CD14-positive monocyte (primary cell): ENCODE measurements at regions not wholly inside any gene's neighbourhood (a gene's known extent, or its start where the extent isn't known, plus 50 kb on each side); places are given as distances from the start of the nearest gene placed in this dataset.

Source experiments
- DNase-seq, 3 donors: peaks; one replicate each; pipeline ENCODE4 v3.0.0-alpha.2; 2011 to 2022
- H2AFZ ChIP-seq: 2 replicates; pipeline ENCODE4 v1.6.0; 2012; ENCODE audit warnings: mild to moderate bottlenecking, low read depth, low read length, inconsistent platforms; ENCODE audit not compliant: insufficient read depth, poor library complexity, severe bottlenecking
- H3K27ac ChIP-seq, 2 donors: 1 replicate in 1 of 2; 2 replicates in 1 of 2; pipeline ENCODE4 v1.5.1; 2012 to 2013; ENCODE audit warnings: low read length in 2 of 2, control low read depth in 1 of 2, inconsistent platforms in 1 of 2, low read depth in 1 of 2, mild to moderate bottlenecking in 1 of 2
- H3K27me3 ChIP-seq, 2 donors: one replicate each; pipeline versions ENCODE4 v1.6.0 to v1.6.1; 2011 to 2013; ENCODE audit warnings: low read length in 2 of 2; ENCODE audit not compliant: control insufficient read depth in 2 of 2, insufficient read depth in 2 of 2
- H3K36me3 ChIP-seq, 2 donors: replicated peaks in 1 of 2; 1 replicate in 1 of 2; 2 replicates in 1 of 2; pipeline versions ENCODE4 v1.5.1 to v1.6.1; 2012 to 2013; ENCODE audit warnings: low read length in 2 of 2, control low read depth in 1 of 2, inconsistent platforms in 1 of 2, mild to moderate bottlenecking in 1 of 2; ENCODE audit not compliant: insufficient read depth in 2 of 2, control insufficient read depth in 1 of 2
- H3K4me1 ChIP-seq, 2 donors: 1 replicate in 1 of 2; 2 replicates in 1 of 2; pipeline versions ENCODE4 v1.5.1 to v1.6.1; 2012 to 2013; ENCODE audit warnings: low read length in 2 of 2, control low read depth in 1 of 2, inconsistent platforms in 1 of 2, mild to moderate bottlenecking in 1 of 2, moderate library complexity in 1 of 2; ENCODE audit not compliant: insufficient read depth in 2 of 2, control insufficient read depth in 1 of 2
- H3K4me2 ChIP-seq: replicated peaks from 2 replicates; pipeline ENCODE3; 2012; ENCODE audit warnings: low read length, moderate library complexity, mild to moderate bottlenecking; ENCODE audit not compliant: poor library complexity, severe bottlenecking; ENCODE audit errors: extremely low read depth
- H3K4me3 ChIP-seq, 3 experiments: fragments of 200-600 bp in 1 of 3; sonication (generic) in 1 of 3; replicated peaks in 1 of 3; 1 replicate in 2 of 3; 2 replicates in 1 of 3; pipeline ENCODE4 v1.5.1; 2011 to 2013; ENCODE audit warnings: low read length in 3 of 3, mild to moderate bottlenecking in 3 of 3, control low read depth in 2 of 3, low read depth in 2 of 3, inconsistent platforms in 1 of 3, moderate library complexity in 1 of 3
- H3K79me2 ChIP-seq: 2 replicates; pipeline ENCODE4 v1.6.0; 2012; ENCODE audit warnings: mild to moderate bottlenecking, control low read depth, inconsistent platforms, low read length, moderate library complexity; ENCODE audit not compliant: insufficient read depth
- H3K9ac ChIP-seq: 2 replicates; pipeline ENCODE4 v1.6.0; 2017; ENCODE audit warnings: low read length, mild to moderate bottlenecking; ENCODE audit not compliant: insufficient read depth, poor library complexity, severe bottlenecking
- H3K9me3 ChIP-seq, 2 donors: replicated peaks in 1 of 2; 1 replicate in 1 of 2; 2 replicates in 1 of 2; pipeline versions ENCODE4 v1.5.1 to v1.6.1; 2012 to 2013; ENCODE audit warnings: low read length in 2 of 2, control low read depth in 1 of 2; ENCODE audit not compliant: control insufficient read depth in 1 of 2, insufficient read depth in 1 of 2
- H4K20me1 ChIP-seq: 2 replicates; pipeline ENCODE4 v1.6.0; 2012; ENCODE audit warnings: mild to moderate bottlenecking, low read length, control low read depth, moderate library complexity; ENCODE audit not compliant: insufficient read depth
- H3K27ac Mint-ChIP-seq, 7 donors: one replicate each; pipeline ENCODE4 v1.8.0; 2020; ENCODE audit warnings: mild to moderate bottlenecking in 7 of 7, mixed read lengths in 7 of 7, moderate library complexity in 6 of 7, inconsistent platforms in 2 of 7
- H3K27me3 Mint-ChIP-seq, 3 donors: one replicate each; pipeline ENCODE4 v1.8.0; 2021 to 2022; ENCODE audit warnings: low read depth in 3 of 3, mild to moderate bottlenecking in 3 of 3, mixed read lengths in 3 of 3, moderate library complexity in 3 of 3, inconsistent platforms in 1 of 3
- H3K36me3 Mint-ChIP-seq, 2 donors: one replicate each; pipeline ENCODE4 v1.8.0; 2020; ENCODE audit warnings: mixed read lengths in 2 of 2, inconsistent platforms in 1 of 2, mild to moderate bottlenecking in 1 of 2
- H3K4me1 Mint-ChIP-seq: one replicate; pipeline ENCODE4 v1.8.0; 2020; ENCODE audit warnings: mild to moderate bottlenecking, mixed read lengths
- H3K4me3 Mint-ChIP-seq, 2 donors: one replicate each; pipeline ENCODE4 v1.8.0; 2020; ENCODE audit warnings: mild to moderate bottlenecking in 2 of 2, mixed read lengths in 2 of 2, moderate library complexity in 1 of 2
- H3K9me3 Mint-ChIP-seq, 7 donors: one replicate each; pipeline ENCODE4 v1.8.0; 2020 to 2022; ENCODE audit warnings: mixed read lengths in 7 of 7, mild to moderate bottlenecking in 6 of 7, moderate library complexity in 6 of 7, inconsistent platforms in 2 of 7
- WGBS: methylation state at CpG from one replicate; pipeline ENCODE4 v1.1.5; 2013; ENCODE audit warnings: missing lambda C conversion rate; ENCODE audit not compliant: insufficient coverage; 5-methylcytosine and 5-hydroxymethylcytosine counted together
- intact Hi-C, 2 donors: fragments of 100-400 bp; cut with micrococcal nuclease; formaldehyde crosslinking; loops; one replicate each; pipeline versions ENCODE4 v1.15.0 to v1.15.1; 2023
- TF ChIP-seq, protein P1 (sequence below): fragments of 200-600 bp; IDR thresholded peaks from one replicate; pipeline ENCODE4 v1.8.0; 2022; ENCODE audit warnings: antibody characterized with exemption, mild to moderate bottlenecking

DNA sequence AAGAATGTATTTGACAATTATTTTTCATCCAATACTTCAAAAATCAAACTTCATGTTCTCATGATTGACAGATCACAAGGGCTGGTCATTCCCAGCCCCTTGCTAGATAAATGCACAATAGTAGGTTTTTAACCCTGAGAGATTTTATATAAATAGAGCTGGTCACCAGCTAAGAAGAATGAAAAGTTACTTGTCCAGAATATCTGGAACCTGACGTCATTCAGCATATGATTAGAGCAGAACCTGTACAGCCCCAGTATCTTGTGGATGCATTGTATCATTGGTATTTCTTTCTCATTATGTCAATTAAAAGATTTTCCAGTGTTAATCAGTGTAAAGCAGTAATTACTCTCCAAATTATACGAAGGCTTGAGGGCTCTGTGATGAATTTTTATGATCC is 202.8 kb upstream of the RND3 start:
- Histone ChIP-seq H3K27ac (no peak overlapping the region), H4K20me1 (no peaks in the 10 kb centered on the region), H3K9ac (no peak overlapping the region), H3K4me2 (no peak overlapping the region), H3K4me1 (no peaks in the 10 kb centered on the region), H3K4me3 (no peak overlapping the region), H3K27me3 (no peaks in the 10 kb centered on the region), H3K9me3 (peaks cover 0 to 5% of the 10 kb centered on the region in 2 donors), H3K36me3 (no peaks in the 10 kb centered on the region), H3K79me2 (no peaks in the 10 kb centered on the region), H2AFZ (no peak overlapping the region)
- no peak for DNase-seq
- Mint-ChIP-seq H3K9me3 (peaks cover 0 to 10% (median 3%) of the 10 kb centered on the region in 7 donors), H3K27me3 (peaks cover 0 to 2% (median 0%) of the 10 kb centered on the region in 3 donors), H3K36me3 (no peaks in the 10 kb centered on the region), H3K4me3 (no peak overlapping the region), H3K4me1 (no peaks in the 10 kb centered on the region), H3K27ac (no peak overlapping the region)
- no CpG with 5 or more reads among the region's 2 CpGs for WGBS
- TF ChIP-seq, protein P1, sequence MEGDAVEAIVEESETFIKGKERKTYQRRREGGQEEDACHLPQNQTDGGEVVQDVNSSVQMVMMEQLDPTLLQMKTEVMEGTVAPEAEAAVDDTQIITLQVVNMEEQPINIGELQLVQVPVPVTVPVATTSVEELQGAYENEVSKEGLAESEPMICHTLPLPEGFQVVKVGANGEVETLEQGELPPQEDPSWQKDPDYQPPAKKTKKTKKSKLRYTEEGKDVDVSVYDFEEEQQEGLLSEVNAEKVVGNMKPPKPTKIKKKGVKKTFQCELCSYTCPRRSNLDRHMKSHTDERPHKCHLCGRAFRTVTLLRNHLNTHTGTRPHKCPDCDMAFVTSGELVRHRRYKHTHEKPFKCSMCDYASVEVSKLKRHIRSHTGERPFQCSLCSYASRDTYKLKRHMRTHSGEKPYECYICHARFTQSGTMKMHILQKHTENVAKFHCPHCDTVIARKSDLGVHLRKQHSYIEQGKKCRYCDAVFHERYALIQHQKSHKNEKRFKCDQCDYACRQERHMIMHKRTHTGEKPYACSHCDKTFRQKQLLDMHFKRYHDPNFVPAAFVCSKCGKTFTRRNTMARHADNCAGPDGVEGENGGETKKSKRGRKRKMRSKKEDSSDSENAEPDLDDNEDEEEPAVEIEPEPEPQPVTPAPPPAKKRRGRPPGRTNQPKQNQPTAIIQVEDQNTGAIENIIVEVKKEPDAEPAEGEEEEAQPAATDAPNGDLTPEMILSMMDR: no peak
- intact Hi-C loops: no loop called here

DNA sequence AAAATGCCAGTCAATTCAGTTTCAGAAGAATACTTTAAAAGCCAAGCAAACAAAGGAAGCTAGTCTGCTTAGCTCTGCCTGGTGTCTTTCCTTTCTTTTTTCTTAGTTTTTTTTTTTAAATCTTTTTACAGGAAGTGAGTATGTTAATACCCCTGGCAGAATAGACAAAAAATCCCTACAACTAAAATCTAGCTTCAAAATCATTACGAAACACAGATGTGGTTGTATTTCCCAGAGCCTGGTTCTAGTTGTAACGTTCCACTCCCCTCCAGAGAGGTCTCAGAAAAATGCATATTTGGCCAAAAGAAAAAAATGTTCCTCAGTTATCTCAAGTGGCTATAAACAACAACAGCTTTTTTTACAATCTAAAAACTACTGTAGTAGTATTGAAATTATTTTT is 202.1 kb upstream of the RND3 start:
- intact Hi-C loops: no loop called here
- Histone ChIP-seq H3K9me3 (peaks cover 0 to 5% of the 10 kb centered on the region in 2 donors), H4K20me1 (no peaks in the 10 kb centered on the region), H3K27ac (no peak overlapping the region), H3K27me3 (no peaks in the 10 kb centered on the region), H3K9ac (no peak overlapping the region), H3K4me2 (no peak overlapping the region), H2AFZ (no peak overlapping the region), H3K79me2 (no peaks in the 10 kb centered on the region), H3K4me1 (no peaks in the 10 kb centered on the region), H3K36me3 (no peaks in the 10 kb centered on the region), H3K4me3 (no peak overlapping the region)
- no CpG with 5 or more reads among the region's 2 CpGs for WGBS
- TF ChIP-seq, protein P1: no peak
- DNase-seq: no peak
- Mint-ChIP-seq H3K27me3 (peaks cover 0 to 2% (median 0%) of the 10 kb centered on the region in 3 donors), H3K4me3 (no peak overlapping the region), H3K36me3 (no peaks in the 10 kb centered on the region), H3K9me3 (peaks cover 0 to 10% (median 3%) of the 10 kb centered on the region in 7 donors), H3K27ac (no peak overlapping the region), H3K4me1 (no peaks in the 10 kb centered on the region)
